ENCODE measurements at regions not wholly inside any gene's neighbourhood (a gene's known extent, or its start where the extent isn't known, plus 50 kb on each side); places are given as distances from the start of the nearest gene placed in this dataset.

- no peak for DNase-seq (ENCODE audit: low read depth in 2 of 2)
Observed at GRCh38 chr2:60657673-60658072, 98.4 kb upstream of the PAPOLG start.

GRCh38 chr2:60659026-60659425 is 97.0 kb upstream of the PAPOLG start:
- DNase-seq (ENCODE audit: low read depth in 2 of 2), result no peak

- no peak for DNase-seq (ENCODE audit: low read depth in 2 of 2)
Observed at GRCh38 chr2:60661073-60661738, 94.9 kb upstream of the PAPOLG start.

GRCh38 chr2:60662781-60663180 is 93.3 kb upstream of the PAPOLG start:
- DNase-seq (ENCODE audit: low read depth in 2 of 2), result no peak

GRCh38 chr2:60671966-60672365 is 84.1 kb upstream of the PAPOLG start:
- DNase-seq (ENCODE audit: low read depth in 2 of 2), result no peak

GRCh38 chr2:60674524-60675165 is 81.4 kb upstream of the PAPOLG start:
- DNase-seq (ENCODE audit: low read depth in 2 of 2), result peak; percentile 72 to 88

- DNase-seq (ENCODE audit: low read depth in 2 of 2), result no peak
Observed at GRCh38 chr2:60675301-60675700, 80.8 kb upstream of the PAPOLG start.

- no peak for DNase-seq (ENCODE audit: low read depth in 2 of 2)
Observed at GRCh38 chr2:60676706-60677330, 79.2 kb upstream of the PAPOLG start.

- no peak for DNase-seq (ENCODE audit: low read depth in 2 of 2)
Observed at GRCh38 chr2:60677356-60677755, 78.7 kb upstream of the PAPOLG start.

- no peak for DNase-seq (ENCODE audit: low read depth in 2 of 2)
Observed at GRCh38 chr2:60678551-60678950, 77.5 kb upstream of the PAPOLG start.

- DNase-seq (ENCODE audit: low read depth in 2 of 2), result no peak
Observed at GRCh38 chr2:60679036-60679780, 76.9 kb upstream of the PAPOLG start.

GRCh38 chr2:60693551-60693950 is 62.5 kb upstream of the PAPOLG start:
- DNase-seq (ENCODE audit: low read depth in 2 of 2), result no peak

GRCh38 chr2:60695793-60696192 is 60.3 kb upstream of the PAPOLG start:
- DNase-seq (ENCODE audit: low read depth in 2 of 2), result no peak

- no peak for DNase-seq (ENCODE audit: low read depth in 2 of 2)
Observed at GRCh38 chr2:60699617-60700016, 56.5 kb upstream of the PAPOLG start.

- no peak for DNase-seq (ENCODE audit: low read depth in 2 of 2)
Observed at GRCh38 chr2:60706021-60706420, 50.0 kb upstream of the PAPOLG start.

Data from activated CD4-positive, alpha-beta T cell treated with anti-CD3 and anti-CD28 coated beads for 24 hours (primary cell).